Ectodermal cell (in vitro differentiated cells): ENCODE measurements at regions not wholly inside any gene's neighbourhood (a gene's known extent, or its start where the extent isn't known, plus 50 kb on each side); places are given as distances from the start of the nearest gene placed in this dataset.

ENCODE experiments used
- H3K27ac ChIP-seq: 2 replicates; pipeline ENCODE4 v1.7.0; 2013; ENCODE audit warnings: mild to moderate bottlenecking, low read depth, low read length; ENCODE audit not compliant: insufficient read depth, poor library complexity, severe bottlenecking
- H3K27me3 ChIP-seq: 2 replicates; pipeline ENCODE4 v1.7.0; 2013; ENCODE audit warnings: mild to moderate bottlenecking, low read length; ENCODE audit not compliant: insufficient read depth, control insufficient read depth, poor library complexity, severe bottlenecking
- H3K36me3 ChIP-seq: one replicate; pipeline ENCODE4 v1.7.0; 2013; ENCODE audit warnings: low read length; ENCODE audit not compliant: control insufficient read depth, insufficient read depth
- H3K4me1 ChIP-seq: one replicate; pipeline ENCODE4 v1.7.0; 2013; ENCODE audit warnings: low read length; ENCODE audit not compliant: control insufficient read depth, insufficient read depth
- H3K4me3 ChIP-seq: 2 replicates; pipeline ENCODE4 v1.7.0; 2013; ENCODE audit warnings: low read depth, low read length, control low read depth; ENCODE audit not compliant: insufficient read depth
- H3K9me3 ChIP-seq: 2 replicates; pipeline ENCODE4 v1.7.0; 2013; ENCODE audit warnings: mild to moderate bottlenecking, low read length, moderate library complexity; ENCODE audit not compliant: control insufficient read depth
- WGBS, 2 experiments: methylation state at CpG; one replicate each; pipeline ENCODE4 v1.1.7; 2013; ENCODE audit warnings: missing lambda C conversion rate in 2 of 2; 5-methylcytosine and 5-hydroxymethylcytosine counted together

DNA sequence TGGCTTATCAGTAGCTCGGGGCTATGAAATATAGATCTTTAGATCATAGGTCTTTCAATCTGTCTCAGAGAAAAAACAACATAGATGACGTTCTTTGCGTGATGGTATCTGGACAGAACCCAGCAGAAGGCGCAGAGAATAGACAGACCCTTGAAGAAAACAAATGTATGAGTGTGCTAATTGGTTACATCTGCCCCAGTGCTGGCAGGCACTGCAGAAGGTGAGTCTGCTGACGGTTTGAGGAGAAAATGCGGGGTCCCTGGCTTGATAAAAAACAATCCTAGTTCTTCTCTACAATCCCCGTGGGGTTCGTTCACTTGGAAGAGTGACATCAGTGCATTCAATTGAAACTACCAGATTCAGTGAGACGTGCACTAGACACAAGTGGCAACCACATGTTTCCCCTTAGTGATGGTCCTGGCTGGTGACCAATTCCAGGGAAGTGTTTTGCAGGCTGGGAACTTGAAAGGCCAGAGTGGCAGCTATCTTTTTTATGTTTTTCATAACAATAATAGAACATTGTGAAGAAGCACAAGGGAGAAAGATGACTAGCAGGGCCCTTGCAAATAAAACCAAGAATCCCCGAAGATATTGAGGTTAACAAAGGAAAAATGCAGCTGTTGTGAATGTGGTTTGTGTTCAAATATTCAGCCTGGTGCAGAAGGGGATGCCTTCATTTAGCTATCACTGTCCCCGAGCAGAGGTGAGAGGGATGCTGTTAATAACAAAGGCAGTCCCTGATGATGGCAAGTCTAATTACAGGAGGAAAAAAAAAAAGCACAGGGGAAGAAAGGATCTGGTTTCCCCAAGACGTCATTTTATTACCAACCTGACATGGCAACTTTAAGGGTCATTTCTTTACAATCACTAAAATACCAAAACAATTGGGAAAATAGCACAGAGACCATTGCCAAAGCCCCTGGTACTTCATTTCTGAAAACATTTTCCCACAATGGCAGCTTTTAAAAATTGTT, 337.6 kb upstream of the FIGN start:
- no peaks in the 10 kb centered on the region for H3K9me3 ChIP-seq
- WGBS, 2 experiments: 88 to 90% methylated on average over 12 of the region's 12 CpGs
- H3K4me1 ChIP-seq: peaks cover 1% of the 10 kb centered on the region
- no peak overlapping the region for H3K4me3 ChIP-seq
- no peaks in the 10 kb centered on the region for H3K27me3 ChIP-seq
- no peaks in the 10 kb centered on the region for H3K36me3 ChIP-seq
- H3K27ac ChIP-seq: no peak overlapping the region

DNA sequence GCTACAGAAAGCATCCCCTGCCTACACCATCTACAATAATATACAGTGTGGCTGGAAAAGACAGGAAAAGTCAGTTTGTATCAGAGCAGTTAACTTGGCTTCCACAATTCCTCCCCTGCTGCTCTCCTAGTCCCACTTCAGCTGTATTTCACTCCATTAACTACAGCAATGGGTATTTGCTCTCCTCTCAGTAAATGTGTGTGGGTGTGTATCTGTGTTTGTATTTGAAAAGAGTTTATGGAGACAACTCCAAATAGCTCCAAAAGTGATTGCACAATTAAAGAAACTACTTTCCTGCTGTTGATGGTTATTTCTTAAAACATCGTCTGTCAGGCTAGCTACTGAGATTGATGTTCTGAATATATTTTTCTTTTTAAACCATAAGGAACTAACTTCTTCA, 333.7 kb upstream of the FIGN start:
- Histone ChIP-seq H3K4me1 (peaks cover 11% of the 10 kb centered on the region), H3K4me3 (no peak overlapping the region)

DNA sequence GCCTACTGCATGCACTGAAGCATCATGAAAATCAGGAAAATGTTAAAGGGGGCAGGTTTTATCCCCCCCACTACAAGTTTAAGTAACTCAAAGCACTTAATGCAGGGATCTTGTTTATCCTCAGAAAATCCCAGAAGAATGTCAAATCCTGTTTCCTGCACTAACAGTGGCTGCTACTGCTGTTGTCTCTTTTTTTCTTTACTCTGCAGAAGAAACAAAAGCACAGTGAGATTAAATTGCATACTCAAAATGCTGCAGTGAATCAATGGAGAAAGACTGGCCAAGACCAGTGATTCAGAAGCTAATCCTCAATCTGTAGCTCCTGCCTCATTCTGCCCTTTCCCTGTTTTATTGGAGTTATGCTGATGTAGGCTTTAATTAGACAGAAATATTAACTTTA, 332.3 kb upstream of the FIGN start:
- H3K4me3 ChIP-seq: no peak overlapping the region
- H3K36me3 ChIP-seq: no peaks in the 10 kb centered on the region
- H3K4me1 ChIP-seq: peaks cover 11% of the 10 kb centered on the region
- no peaks in the 10 kb centered on the region for H3K27me3 ChIP-seq
- H3K9me3 ChIP-seq: no peaks in the 10 kb centered on the region
- H3K27ac ChIP-seq: no peak overlapping the region

More for the DNA sequence above, 333.7 kb upstream of the FIGN start:
- 100% methylated on average over 1 of the region's 1 CpG for WGBS, 2 experiments
- no peaks in the 10 kb centered on the region for H3K27me3 ChIP-seq
- H3K36me3 ChIP-seq: no peaks in the 10 kb centered on the region
- H3K27ac ChIP-seq: no peak overlapping the region
- H3K9me3 ChIP-seq: no peaks in the 10 kb centered on the region

DNA sequence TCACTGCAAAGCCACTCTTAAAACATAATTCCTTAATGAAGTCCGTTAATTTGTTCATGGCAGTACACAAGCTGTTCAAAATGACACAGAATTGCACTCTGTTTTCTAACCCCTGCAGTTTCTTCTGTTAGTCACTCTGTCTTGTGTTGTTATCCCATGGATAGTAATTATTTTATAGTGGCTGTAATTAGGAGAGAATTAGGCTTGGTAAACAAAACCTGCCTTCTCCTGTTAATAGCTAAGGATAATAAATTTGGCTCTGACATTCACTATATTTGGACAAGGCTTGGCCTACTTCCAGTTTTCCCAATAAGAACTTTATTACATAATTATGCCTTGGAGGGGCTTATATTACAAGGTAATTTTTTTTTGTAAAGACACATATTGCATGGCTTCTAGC, 330.3 kb upstream of the FIGN start:
- Histone ChIP-seq H3K27me3 (no peaks in the 10 kb centered on the region), H3K36me3 (no peaks in the 10 kb centered on the region), H3K4me1 (peaks cover 11% of the 10 kb centered on the region), H3K9me3 (no peaks in the 10 kb centered on the region), H3K4me3 (no peak overlapping the region), H3K27ac (no peak overlapping the region)
- whole genome bisulfite sequencing, 2 experiments: 91 to 93% methylated on average over 1 of the region's 1 CpG

DNA sequence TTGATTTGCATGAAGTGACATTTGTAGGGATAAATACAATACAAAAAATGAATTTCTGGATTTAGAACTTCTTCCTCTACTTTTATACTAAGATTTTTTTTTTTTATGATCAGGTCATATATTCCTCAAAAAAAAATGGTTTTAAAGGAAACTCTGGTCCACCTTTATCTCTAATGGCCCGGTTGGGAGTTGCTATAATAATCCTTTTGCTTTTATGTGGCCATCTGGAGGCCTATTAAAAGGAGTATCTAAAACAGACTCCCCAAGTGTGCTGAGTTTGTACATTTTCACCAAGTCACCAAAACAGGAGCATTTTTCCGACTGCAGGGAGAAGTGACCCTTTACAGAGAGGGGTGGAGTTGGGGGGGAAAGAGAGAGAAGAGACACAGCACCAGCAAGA, 329.2 kb upstream of the FIGN start:
- Histone ChIP-seq H3K4me3 (no peak overlapping the region), H3K4me1 (peaks cover 11% of the 10 kb centered on the region), H3K9me3 (no peaks in the 10 kb centered on the region), H3K27me3 (no peaks in the 10 kb centered on the region), H3K36me3 (no peaks in the 10 kb centered on the region), H3K27ac (no peak overlapping the region)
- 93 to 98% methylated on average over 2 of the region's 2 CpGs for whole genome bisulfite sequencing, 2 experiments

DNA sequence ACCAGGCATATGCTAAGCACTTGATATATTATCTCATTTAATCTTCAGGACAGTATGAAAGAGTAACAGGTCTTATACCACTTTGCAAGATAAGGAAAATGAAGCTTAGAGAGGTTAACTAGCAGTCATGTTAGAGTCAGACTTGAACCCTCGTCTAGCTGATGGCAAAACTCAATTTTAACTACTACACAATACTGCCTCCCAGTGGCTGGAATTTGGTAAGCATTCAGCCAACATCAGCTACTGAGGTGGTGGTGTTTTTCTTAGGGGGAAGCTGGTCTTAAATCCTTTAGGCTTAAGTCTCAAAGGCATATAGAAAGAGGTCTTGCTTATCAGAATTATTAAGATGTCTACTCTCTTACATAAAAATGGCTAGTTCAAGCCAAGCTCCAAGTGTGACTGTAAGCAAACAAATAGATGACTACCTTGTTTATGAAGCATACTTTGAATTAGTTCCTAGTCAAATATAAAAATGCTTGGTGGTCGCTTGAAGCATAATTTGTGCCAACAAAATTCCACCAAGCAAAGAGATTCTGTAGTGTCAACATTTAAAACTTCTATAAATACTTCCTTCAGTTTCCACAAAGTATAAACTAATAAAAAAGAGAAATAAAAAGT, 325.4 kb upstream of the FIGN start:
- no peaks in the 10 kb centered on the region for H3K4me1 ChIP-seq
- H3K27me3 ChIP-seq: no peaks in the 10 kb centered on the region
- no peak overlapping the region for H3K27ac ChIP-seq
- no peaks in the 10 kb centered on the region for H3K36me3 ChIP-seq
- 40% methylated on average over 1 of the region's 2 CpGs; no CpG with 5 or more reads in 1 of the 2 experiments for WGBS, 2 experiments
- no peaks in the 10 kb centered on the region for H3K9me3 ChIP-seq
- no peak overlapping the region for H3K4me3 ChIP-seq

DNA sequence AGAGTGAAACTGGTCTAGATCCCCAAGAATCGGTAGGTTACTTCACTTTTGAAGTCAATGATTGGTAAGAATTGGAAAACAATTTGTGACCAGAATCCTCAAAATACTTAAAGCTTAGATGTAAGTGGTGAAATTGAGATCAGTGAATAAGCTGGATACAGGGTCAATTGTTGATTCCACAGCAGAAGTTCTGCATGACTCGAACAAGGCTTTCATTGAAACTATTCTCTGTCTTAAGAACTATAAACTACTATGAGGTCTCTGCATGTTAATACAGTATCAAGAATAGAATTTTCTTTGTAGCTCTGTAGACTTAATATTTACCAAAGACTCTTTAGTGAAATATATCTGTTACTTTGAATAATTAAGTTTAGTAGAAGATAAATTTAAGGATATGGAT, 324.2 kb upstream of the FIGN start:
- no peaks in the 10 kb centered on the region for H3K9me3 ChIP-seq
- H3K27me3 ChIP-seq: no peaks in the 10 kb centered on the region
- 87 to 100% methylated on average over 1 to 2 of the region's 2 CpGs for WGBS, 2 experiments
- no peaks in the 10 kb centered on the region for H3K36me3 ChIP-seq
- no peak overlapping the region for H3K4me3 ChIP-seq
- no peaks in the 10 kb centered on the region for H3K4me1 ChIP-seq
- no peak overlapping the region for H3K27ac ChIP-seq

DNA sequence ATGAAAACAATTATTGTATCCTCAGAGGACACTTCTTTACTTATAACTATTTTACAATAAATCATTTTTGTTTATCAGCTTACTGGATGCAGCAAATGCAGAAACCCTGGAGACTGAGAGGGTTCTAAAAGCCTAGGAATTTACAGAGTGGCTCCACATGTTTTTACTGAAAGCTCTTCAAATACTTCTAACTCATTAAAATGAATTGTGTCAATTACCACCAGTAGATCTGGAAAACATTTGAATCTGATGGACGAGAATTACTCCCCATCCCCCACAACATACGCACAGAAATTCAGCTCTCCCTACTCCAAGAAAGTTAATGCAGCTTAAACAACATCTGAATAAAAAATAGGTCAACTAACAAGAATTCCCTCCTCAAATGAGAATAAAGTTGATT, 319.8 kb upstream of the FIGN start:
- Histone ChIP-seq H3K36me3 (no peaks in the 10 kb centered on the region), H3K9me3 (no peaks in the 10 kb centered on the region), H3K4me3 (no peak overlapping the region), H3K27ac (no peak overlapping the region), H3K27me3 (no peaks in the 10 kb centered on the region), H3K4me1 (no peaks in the 10 kb centered on the region)
- 77 to 78% methylated on average over 2 of the region's 2 CpGs for WGBS, 2 experiments

DNA sequence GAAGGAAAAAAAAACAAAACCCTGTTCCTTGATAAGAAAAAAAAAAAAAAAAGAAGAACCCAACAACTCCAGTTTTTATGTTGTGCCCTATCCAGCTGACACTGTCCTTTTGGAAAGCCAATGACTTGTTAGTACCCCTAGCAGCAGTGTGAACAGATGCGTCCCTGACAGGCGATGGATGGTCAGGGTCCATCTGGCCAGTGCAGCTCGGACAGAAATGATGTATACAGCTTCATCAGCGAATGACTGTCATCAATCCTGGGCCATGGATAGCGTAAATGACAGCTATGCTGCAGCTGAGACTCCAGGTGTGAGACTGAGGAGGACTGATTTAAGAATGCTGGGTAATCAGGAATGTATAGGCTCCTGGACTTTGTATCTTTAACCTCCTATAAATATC, 318.8 kb upstream of the FIGN start:
- H3K36me3 ChIP-seq: no peaks in the 10 kb centered on the region
- H3K9me3 ChIP-seq: no peaks in the 10 kb centered on the region
- H3K27ac ChIP-seq: no peak overlapping the region
- H3K4me1 ChIP-seq: no peaks in the 10 kb centered on the region
- H3K27me3 ChIP-seq: no peaks in the 10 kb centered on the region
- no peak overlapping the region for H3K4me3 ChIP-seq
- WGBS, 2 experiments: 96 to 97% methylated on average over 5 of the region's 5 CpGs

DNA sequence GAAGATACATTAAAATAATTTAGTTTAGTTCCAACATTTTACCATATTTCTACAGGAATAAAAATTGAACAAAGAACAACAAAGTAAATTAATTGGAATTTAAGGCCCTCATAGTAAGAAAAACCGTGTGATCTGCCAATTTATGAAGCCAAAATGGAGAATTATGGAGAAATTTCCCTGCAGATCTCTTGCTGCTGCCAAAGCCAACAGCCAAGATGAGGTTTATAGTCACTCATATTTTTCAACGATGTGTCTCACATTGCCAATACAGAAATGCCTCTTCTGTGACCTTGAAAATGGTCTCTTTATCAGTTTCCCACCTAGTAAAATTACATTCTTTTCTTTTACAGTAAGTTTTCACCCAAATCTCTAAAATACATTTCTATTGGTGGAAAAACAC, 317.2 kb upstream of the FIGN start:
- Histone ChIP-seq H3K27ac (no peak overlapping the region), H3K27me3 (no peaks in the 10 kb centered on the region), H3K4me1 (no peaks in the 10 kb centered on the region), H3K9me3 (no peaks in the 10 kb centered on the region), H3K4me3 (no peak overlapping the region), H3K36me3 (no peaks in the 10 kb centered on the region)
- 94 to 97% methylated on average over 2 of the region's 2 CpGs for WGBS, 2 experiments
